ENCODE measurements at regions not wholly inside any gene's neighbourhood (a gene's known extent, or its start where the extent isn't known, plus 50 kb on each side); places are given as distances from the start of the nearest gene placed in this dataset.

DNA sequence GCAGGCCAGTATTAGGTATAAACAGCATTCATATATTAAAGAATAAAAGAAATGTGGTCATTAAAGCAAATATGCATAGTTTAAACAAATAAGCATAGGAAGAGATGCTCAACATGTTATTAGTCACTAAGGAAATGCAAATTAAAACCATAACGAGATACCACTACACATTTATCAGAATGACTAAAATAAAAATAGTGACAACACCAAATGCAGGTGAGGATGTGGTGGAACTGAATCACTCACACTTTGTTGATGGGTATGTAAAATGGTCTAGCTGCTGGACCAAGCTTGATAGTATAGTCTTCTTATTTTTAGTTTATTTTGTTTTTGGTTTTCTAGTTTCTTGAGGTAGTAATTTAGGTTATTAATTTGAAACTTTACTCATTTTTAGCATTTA is 242.9 kb downstream of the HGF start:
- POLR2A ChIA-PET (ENCODE audit: partially characterized antibody) = no interaction called here
- Mint-ChIP-seq H3K9me3 (peaks cover 0 to 9% (median 5%) of the 10 kb centered on the region in 8 donors), H3K4me1 (no peaks in the 10 kb centered on the region), H3K36me3 (no peaks in the 10 kb centered on the region), H3K27me3 (no peaks in the 10 kb centered on the region), H3K4me3 (no peak overlapping the region), H3K27ac (no peak overlapping the region)
- Histone ChIP-seq H3K27ac (ENCODE audit: low read depth, low read length) (no peak overlapping the region), H3K27me3 (ENCODE audit: insufficient read depth, low read length) (no peaks in the 10 kb centered on the region), H3K36me3 (ENCODE audit: insufficient read depth, low read length) (no peaks in the 10 kb centered on the region), H3K9me3 (ENCODE audit: control insufficient read depth in 1 of 2, low read length in 2 of 2) (no peaks in the 10 kb centered on the region), H3K4me3 (ENCODE audit: low read length in 2 of 2) (no peak overlapping the region), H3K4me1 (ENCODE audit: insufficient read depth, low read length) (no peaks in the 10 kb centered on the region)
- intact Hi-C loops (cut with micrococcal nuclease) = no loop called here
- CTCF ChIA-PET (ENCODE audit: partially characterized antibody) = no interaction called here
- DNase-seq = no peak

DNA sequence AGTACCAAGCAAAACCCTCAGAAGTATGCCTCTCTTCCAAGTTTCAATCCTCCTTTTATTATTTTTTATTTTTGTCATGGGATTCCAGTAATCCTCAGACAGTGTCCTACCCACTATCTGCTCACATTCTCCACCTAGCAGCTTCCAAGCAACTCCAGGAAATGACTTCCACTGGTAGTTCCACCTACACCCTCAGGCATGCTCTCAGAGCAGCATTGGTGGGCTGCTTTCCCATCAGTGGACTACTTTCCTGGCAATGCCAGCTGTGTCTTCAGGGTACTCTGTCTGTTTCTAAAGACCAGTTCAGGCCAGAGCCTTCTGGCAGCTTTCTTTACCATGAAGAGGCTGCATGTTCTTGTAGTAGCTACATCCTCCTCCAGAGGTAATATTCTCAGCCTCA is 244.0 kb downstream of the HGF start:
- Histone ChIP-seq H3K9me3 (ENCODE audit: control insufficient read depth in 1 of 2, low read length in 2 of 2) (no peaks in the 10 kb centered on the region), H3K27me3 (ENCODE audit: insufficient read depth, low read length) (no peaks in the 10 kb centered on the region), H3K4me3 (ENCODE audit: low read length in 2 of 2) (no peak overlapping the region), H3K4me1 (ENCODE audit: insufficient read depth, low read length) (no peaks in the 10 kb centered on the region), H3K27ac (ENCODE audit: low read depth, low read length) (no peak overlapping the region), H3K36me3 (ENCODE audit: insufficient read depth, low read length) (no peaks in the 10 kb centered on the region)
- ChIA-PET CTCF (ENCODE audit: partially characterized antibody) (no interaction called here), POLR2A (ENCODE audit: partially characterized antibody) (no interaction called here)
- no peak overlapping the region for H3K4me3 Mint-ChIP-seq
- H3K27me3 Mint-ChIP-seq = no peaks in the 10 kb centered on the region
- H3K9me3 Mint-ChIP-seq = peaks cover 0 to 4% (median 1%) of the 10 kb centered on the region in 8 donors
- DNase-seq = no peak
- H3K36me3 Mint-ChIP-seq = no peaks in the 10 kb centered on the region
- intact Hi-C loops (cut with micrococcal nuclease) = no loop called here
- H3K4me1 Mint-ChIP-seq = no peaks in the 10 kb centered on the region
- H3K27ac Mint-ChIP-seq = no peak overlapping the region

DNA sequence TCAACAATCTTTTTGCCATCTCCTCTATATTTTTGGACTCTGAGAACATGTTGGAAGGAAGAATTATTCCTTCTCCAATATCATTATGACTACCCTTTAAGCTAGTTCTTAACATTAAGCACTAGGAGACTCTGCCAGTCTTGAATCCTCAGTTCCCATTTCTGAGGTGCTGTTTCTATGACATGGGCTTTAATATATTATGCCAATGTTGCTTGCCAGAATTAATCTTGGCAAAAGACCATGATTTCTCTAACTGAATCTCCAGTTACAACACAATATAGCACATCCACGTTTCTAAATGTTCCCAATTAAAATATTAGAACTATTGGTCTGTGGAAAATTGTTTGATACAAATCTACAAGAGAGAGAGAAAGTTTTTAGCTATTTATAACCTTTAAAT is 250.0 kb downstream of the HGF start:
- ChIA-PET CTCF (ENCODE audit: partially characterized antibody) (no interaction called here), POLR2A (ENCODE audit: partially characterized antibody) (no interaction called here)
- no peaks in the 10 kb centered on the region for H3K4me1 ChIP-seq (ENCODE audit: insufficient read depth, low read length)
- no peak overlapping the region for H3K27ac ChIP-seq (ENCODE audit: low read depth, low read length)
- H3K27ac Mint-ChIP-seq = no peak overlapping the region
- H3K9me3 Mint-ChIP-seq = peaks cover 0 to 6% (median 0%) of the 10 kb centered on the region in 8 donors
- H3K4me1 Mint-ChIP-seq = no peaks in the 10 kb centered on the region
- H3K9me3 ChIP-seq (ENCODE audit: control insufficient read depth in 1 of 2, low read length in 2 of 2) = no peaks in the 10 kb centered on the region
- H3K4me3 ChIP-seq (ENCODE audit: low read length in 2 of 2) = no peak overlapping the region
- no peaks in the 10 kb centered on the region for H3K27me3 Mint-ChIP-seq
- intact Hi-C loops (cut with micrococcal nuclease) = no loop called here
- DNase-seq = no peak
- no peak overlapping the region for H3K4me3 Mint-ChIP-seq
- H3K36me3 Mint-ChIP-seq = no peaks in the 10 kb centered on the region
- no peaks in the 10 kb centered on the region for H3K27me3 ChIP-seq (ENCODE audit: insufficient read depth, low read length)
- H3K36me3 ChIP-seq (ENCODE audit: insufficient read depth, low read length) = no peaks in the 10 kb centered on the region

DNA sequence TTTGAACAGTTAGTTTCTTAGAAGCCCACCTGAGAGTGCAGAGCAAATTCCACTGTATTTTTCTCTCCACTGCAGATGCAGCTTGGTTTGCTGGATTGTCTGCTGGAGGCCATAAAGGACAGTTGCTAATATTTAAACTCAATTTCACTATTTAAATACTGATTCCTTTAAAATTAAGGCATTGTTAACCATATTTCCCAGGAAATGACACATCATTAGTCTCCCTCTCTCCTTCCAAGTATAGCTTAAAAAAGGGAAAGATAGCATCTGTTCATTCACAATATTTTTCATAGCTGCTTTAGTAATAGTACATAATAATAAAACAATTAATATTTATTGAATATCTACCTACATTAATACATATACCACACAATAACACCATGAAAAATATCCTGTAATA is 252.9 kb downstream of the HGF start:
- H3K4me1 ChIP-seq (ENCODE audit: insufficient read depth, low read length) = no peaks in the 10 kb centered on the region
- Mint-ChIP-seq H3K27ac (no peak overlapping the region), H3K4me3 (no peak overlapping the region), H3K4me1 (no peaks in the 10 kb centered on the region), H3K9me3 (peaks cover 0 to 13% (median 2%) of the 10 kb centered on the region in 8 donors), H3K36me3 (no peaks in the 10 kb centered on the region), H3K27me3 (no peaks in the 10 kb centered on the region)
- H3K27ac ChIP-seq (ENCODE audit: low read depth, low read length) = no peak overlapping the region
- H3K27me3 ChIP-seq (ENCODE audit: insufficient read depth, low read length) = no peaks in the 10 kb centered on the region
- H3K4me3 ChIP-seq (ENCODE audit: low read length in 2 of 2) = no peak overlapping the region
- no peaks in the 10 kb centered on the region for H3K9me3 ChIP-seq (ENCODE audit: control insufficient read depth in 1 of 2, low read length in 2 of 2)
- ChIA-PET POLR2A (ENCODE audit: partially characterized antibody) (no interaction called here), CTCF (ENCODE audit: partially characterized antibody) (no interaction called here)
- intact Hi-C loops (cut with micrococcal nuclease) = no loop called here
- DNase-seq = no peak
- H3K36me3 ChIP-seq (ENCODE audit: insufficient read depth, low read length) = no peaks in the 10 kb centered on the region

DNA sequence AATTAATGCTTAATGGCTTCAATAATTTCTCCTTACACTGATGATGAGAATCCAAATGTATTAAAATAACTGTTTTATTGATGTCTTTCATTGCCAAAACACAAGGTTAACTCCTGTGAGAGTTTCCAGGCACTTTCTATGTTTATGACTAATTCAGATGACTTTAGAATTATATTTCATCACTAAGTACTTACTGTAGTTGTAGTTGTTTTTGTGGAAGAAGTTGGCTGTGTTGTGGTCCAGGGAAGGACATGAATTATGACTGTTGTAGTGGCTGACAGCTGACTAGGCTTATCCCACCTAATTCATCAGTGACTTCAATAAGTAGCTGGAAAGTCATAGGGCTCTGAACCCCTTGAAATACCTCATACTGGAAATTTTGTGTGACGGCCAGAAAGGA is 254.8 kb downstream of the HGF start:
- Mint-ChIP-seq H3K36me3 (no peaks in the 10 kb centered on the region), H3K27me3 (no peaks in the 10 kb centered on the region), H3K27ac (no peak overlapping the region), H3K4me1 (no peaks in the 10 kb centered on the region), H3K9me3 (peaks cover 0 to 19% (median 4%) of the 10 kb centered on the region in 8 donors), H3K4me3 (no peak overlapping the region)
- Histone ChIP-seq H3K4me3 (ENCODE audit: low read length in 2 of 2) (no peak overlapping the region), H3K27me3 (ENCODE audit: insufficient read depth, low read length) (no peaks in the 10 kb centered on the region), H3K9me3 (ENCODE audit: control insufficient read depth in 1 of 2, low read length in 2 of 2) (no peaks in the 10 kb centered on the region), H3K4me1 (ENCODE audit: insufficient read depth, low read length) (no peaks in the 10 kb centered on the region), H3K36me3 (ENCODE audit: insufficient read depth, low read length) (no peaks in the 10 kb centered on the region), H3K27ac (ENCODE audit: low read depth, low read length) (no peak overlapping the region)
- intact Hi-C loops (cut with micrococcal nuclease) = no loop called here
- ChIA-PET CTCF (ENCODE audit: partially characterized antibody) (no interaction called here), POLR2A (ENCODE audit: partially characterized antibody) (no interaction called here)
- DNase-seq = no peak

DNA sequence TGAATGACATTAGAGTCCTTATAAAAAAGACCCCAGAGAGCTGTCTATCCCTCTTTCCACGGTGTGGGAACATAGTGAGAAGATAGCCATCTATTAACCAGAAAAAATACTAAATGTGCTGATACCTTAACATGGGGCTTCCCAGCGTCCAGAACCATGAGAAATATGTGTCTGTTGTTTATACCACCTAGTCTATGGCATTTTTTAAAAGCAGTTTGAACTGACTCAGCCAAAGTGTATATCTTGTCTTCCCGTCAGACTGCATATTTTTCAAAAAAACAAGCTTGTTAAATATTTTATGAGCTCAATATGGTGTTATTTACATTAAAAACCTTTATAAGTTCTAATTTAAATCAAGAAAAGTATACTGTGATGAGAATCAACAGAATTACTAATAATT is 255.3 kb downstream of the HGF start:
- POLR2A ChIA-PET (ENCODE audit: partially characterized antibody) = no interaction called here
- Histone ChIP-seq H3K27ac (ENCODE audit: low read depth, low read length) (no peak overlapping the region), H3K27me3 (ENCODE audit: insufficient read depth, low read length) (no peaks in the 10 kb centered on the region), H3K4me3 (ENCODE audit: low read length in 2 of 2) (no peak overlapping the region), H3K36me3 (ENCODE audit: insufficient read depth, low read length) (no peaks in the 10 kb centered on the region), H3K9me3 (ENCODE audit: control insufficient read depth in 1 of 2, low read length in 2 of 2) (no peaks in the 10 kb centered on the region), H3K4me1 (ENCODE audit: insufficient read depth, low read length) (no peaks in the 10 kb centered on the region)
- no peak overlapping the region for H3K4me3 Mint-ChIP-seq
- H3K9me3 Mint-ChIP-seq = peaks cover 2 to 19% (median 6%) of the 10 kb centered on the region in 8 donors
- no peak for DNase-seq
- intact Hi-C loops (cut with micrococcal nuclease) = no loop called here
- H3K27me3 Mint-ChIP-seq = no peaks in the 10 kb centered on the region
- H3K36me3 Mint-ChIP-seq = no peaks in the 10 kb centered on the region
- CTCF ChIA-PET (ENCODE audit: partially characterized antibody) = no interaction called here
- H3K27ac Mint-ChIP-seq = no peak overlapping the region
- no peaks in the 10 kb centered on the region for H3K4me1 Mint-ChIP-seq

DNA sequence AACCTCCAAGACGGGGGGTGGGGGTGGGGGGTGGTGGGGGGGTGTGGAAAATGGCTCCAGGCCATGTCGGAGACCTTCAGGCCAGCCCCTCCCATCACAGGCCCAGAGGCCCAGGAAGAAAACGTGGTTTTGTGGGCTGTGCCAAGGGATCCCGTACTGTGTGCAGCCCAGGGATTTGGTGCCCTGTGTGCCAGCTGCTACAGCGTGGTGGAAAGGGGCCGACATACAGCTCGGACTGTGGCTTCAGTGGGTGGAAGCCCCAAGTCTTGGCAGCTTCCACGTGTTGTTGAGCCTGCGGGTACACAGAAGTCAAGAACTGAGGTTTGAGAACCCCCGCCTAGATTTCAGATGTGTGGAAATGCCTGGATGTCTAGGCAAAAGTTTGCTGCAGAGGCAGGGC is 259.7 kb downstream of the HGF start:
- H3K4me3 Mint-ChIP-seq = no peak overlapping the region
- no peaks in the 10 kb centered on the region for H3K27me3 Mint-ChIP-seq
- intact Hi-C loops (cut with micrococcal nuclease) = no loop called here
- no peaks in the 10 kb centered on the region for H3K36me3 Mint-ChIP-seq
- H3K27ac Mint-ChIP-seq = no peak overlapping the region
- DNase-seq = no peak
- Histone ChIP-seq H3K4me3 (ENCODE audit: low read length in 2 of 2) (no peak overlapping the region), H3K27ac (ENCODE audit: low read depth, low read length) (no peak overlapping the region), H3K4me1 (ENCODE audit: insufficient read depth, low read length) (no peaks in the 10 kb centered on the region), H3K27me3 (ENCODE audit: insufficient read depth, low read length) (no peaks in the 10 kb centered on the region), H3K9me3 (ENCODE audit: control insufficient read depth in 1 of 2, low read length in 2 of 2) (no peaks in the 10 kb centered on the region), H3K36me3 (ENCODE audit: insufficient read depth, low read length) (no peaks in the 10 kb centered on the region)
- CTCF ChIA-PET (ENCODE audit: partially characterized antibody) = no interaction called here
- H3K4me1 Mint-ChIP-seq = no peaks in the 10 kb centered on the region
- H3K9me3 Mint-ChIP-seq = peaks cover 4 to 12% (median 9%) of the 10 kb centered on the region in 8 donors
- POLR2A ChIA-PET (ENCODE audit: partially characterized antibody) = no interaction called here

DNA sequence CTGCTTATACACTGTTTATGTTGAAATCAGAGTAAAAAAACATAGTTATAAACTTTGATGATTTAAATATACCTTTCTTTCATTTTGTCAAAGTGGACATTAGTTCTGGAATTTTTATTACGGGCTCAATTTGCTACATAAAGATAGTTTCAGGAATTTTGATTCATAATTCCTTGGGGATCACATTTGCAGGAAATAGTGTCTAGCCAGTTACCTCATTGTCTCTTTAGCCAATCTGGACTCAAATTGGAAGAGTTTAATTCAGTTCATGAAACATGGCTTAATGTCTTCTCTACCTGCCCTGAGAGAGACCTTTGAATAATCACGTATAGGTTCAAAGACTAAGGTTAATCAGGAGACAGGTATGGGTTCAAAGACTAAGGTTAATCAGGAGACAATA is 262.6 kb downstream of the HGF start:
- DNase-seq = no peak
- H3K4me1 ChIP-seq (ENCODE audit: insufficient read depth, low read length) = no peaks in the 10 kb centered on the region
- CTCF ChIA-PET (ENCODE audit: partially characterized antibody) = no interaction called here
- no peak overlapping the region for H3K27ac ChIP-seq (ENCODE audit: low read depth, low read length)
- H3K9me3 ChIP-seq (ENCODE audit: control insufficient read depth in 1 of 2, low read length in 2 of 2) = no peaks in the 10 kb centered on the region
- intact Hi-C loops (cut with micrococcal nuclease) = no loop called here
- H3K4me3 ChIP-seq (ENCODE audit: low read length in 2 of 2) = no peak overlapping the region
- no peak overlapping the region for H3K4me3 Mint-ChIP-seq
- no peaks in the 10 kb centered on the region for H3K27me3 ChIP-seq (ENCODE audit: insufficient read depth, low read length)
- H3K27me3 Mint-ChIP-seq = no peaks in the 10 kb centered on the region
- H3K9me3 Mint-ChIP-seq = peaks cover 2 to 10% (median 6%) of the 10 kb centered on the region in 8 donors
- H3K36me3 ChIP-seq (ENCODE audit: insufficient read depth, low read length) = no peaks in the 10 kb centered on the region
- H3K4me1 Mint-ChIP-seq = no peaks in the 10 kb centered on the region
- POLR2A ChIA-PET (ENCODE audit: partially characterized antibody) = no interaction called here
- no peaks in the 10 kb centered on the region for H3K36me3 Mint-ChIP-seq
- H3K27ac Mint-ChIP-seq = no peak overlapping the region

Measured in CD4-positive, alpha-beta memory T cell (primary cell).